ENCODE measurements at regions not wholly inside any gene's neighbourhood (a gene's known extent, or its start where the extent isn't known, plus 50 kb on each side); places are given as distances from the start of the nearest gene placed in this dataset.

DNA sequence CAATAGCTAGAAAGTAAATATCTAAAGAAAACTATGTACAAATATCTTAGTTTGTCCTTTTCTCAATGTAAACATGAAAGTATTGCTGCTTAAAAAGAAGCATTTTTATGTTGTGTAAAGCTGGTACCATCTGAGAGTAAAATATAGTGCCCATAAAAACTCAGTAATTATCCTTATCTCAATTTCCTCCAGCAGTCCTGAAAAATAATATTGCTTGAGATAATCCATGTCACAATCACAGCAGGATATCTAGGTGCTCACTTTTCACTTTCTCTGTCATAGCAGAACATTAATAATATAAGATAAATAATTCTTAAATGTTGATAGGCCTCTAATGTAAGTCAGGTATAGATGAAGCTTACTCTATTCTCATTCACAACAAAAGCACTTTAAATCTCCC is 285.5 kb downstream of the ZBBX start:
- TF ChIP-seq, protein P1, sequence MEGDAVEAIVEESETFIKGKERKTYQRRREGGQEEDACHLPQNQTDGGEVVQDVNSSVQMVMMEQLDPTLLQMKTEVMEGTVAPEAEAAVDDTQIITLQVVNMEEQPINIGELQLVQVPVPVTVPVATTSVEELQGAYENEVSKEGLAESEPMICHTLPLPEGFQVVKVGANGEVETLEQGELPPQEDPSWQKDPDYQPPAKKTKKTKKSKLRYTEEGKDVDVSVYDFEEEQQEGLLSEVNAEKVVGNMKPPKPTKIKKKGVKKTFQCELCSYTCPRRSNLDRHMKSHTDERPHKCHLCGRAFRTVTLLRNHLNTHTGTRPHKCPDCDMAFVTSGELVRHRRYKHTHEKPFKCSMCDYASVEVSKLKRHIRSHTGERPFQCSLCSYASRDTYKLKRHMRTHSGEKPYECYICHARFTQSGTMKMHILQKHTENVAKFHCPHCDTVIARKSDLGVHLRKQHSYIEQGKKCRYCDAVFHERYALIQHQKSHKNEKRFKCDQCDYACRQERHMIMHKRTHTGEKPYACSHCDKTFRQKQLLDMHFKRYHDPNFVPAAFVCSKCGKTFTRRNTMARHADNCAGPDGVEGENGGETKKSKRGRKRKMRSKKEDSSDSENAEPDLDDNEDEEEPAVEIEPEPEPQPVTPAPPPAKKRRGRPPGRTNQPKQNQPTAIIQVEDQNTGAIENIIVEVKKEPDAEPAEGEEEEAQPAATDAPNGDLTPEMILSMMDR (IDR thresholded peaks at IDR 0.05; ENCODE audit: low read depth, low read length, missing control alignments), result no peak

DNA sequence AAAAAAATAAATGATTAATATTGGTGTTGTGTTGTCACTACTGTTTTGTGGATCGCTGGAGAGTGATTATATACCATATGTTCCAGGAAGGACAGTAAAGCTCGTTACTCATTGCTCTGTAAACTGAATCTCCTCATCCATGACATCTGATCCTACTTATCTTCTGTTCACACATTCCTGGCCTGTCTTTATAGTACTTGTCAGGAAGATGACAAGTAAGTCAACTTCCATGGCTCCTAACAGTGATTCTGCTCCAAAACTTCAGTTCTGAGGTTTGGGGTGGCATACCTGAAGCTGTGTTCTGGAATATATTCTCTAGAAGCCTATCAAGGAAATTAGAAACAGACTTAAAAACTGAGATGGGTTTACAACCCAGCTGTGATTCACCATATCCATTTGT is 288.9 kb downstream of the ZBBX start:
- no peak for DNase-seq (ENCODE audit: low read depth)
- in situ Hi-C loops (cut with HindIII; ENCODE audit: low sequenced_read_pairs), result no loop called here

More for the DNA sequence above, 285.5 kb downstream of the ZBBX start:
- no peak for DNase-seq (ENCODE audit: low read depth)
- in situ Hi-C loops (cut with HindIII; ENCODE audit: low sequenced_read_pairs), result no loop called here
- H3K4me3 ChIP-seq (ENCODE audit: low read depth, low read length), result no peak overlapping the region

DNA sequence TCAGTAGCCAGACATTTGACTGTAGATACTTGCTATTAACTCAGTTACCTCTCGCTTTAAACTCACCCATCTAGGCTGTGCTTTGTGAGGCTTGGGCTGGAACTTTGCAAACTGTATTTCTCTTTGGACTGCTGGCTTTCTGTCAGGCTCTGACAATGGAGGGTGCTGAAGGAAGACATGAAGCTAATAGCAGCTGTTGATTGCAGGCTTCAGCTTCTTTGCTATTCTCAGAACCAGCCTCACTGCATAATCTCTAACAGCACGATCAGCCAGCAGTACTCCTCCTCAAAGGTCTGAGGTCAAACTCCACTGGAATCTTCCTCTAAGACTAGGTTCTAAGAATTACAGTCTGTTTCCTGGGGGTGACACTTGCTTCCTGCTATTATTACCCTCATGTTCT is 295.6 kb downstream of the ZBBX start:
- DNase-seq (ENCODE audit: low read depth), result no peak
- in situ Hi-C loops (cut with HindIII; ENCODE audit: low sequenced_read_pairs), result no loop called here
- no peak overlapping the region for H3K4me3 ChIP-seq (ENCODE audit: low read depth, low read length)
- TF ChIP-seq, protein P1 (IDR thresholded peaks at IDR 0.05; ENCODE audit: low read depth, low read length, missing control alignments), result no peak

More for the DNA sequence above, 288.9 kb downstream of the ZBBX start:
- TF ChIP-seq, protein P1 (IDR thresholded peaks at IDR 0.05; ENCODE audit: low read depth, low read length, missing control alignments), result no peak
- H3K4me3 ChIP-seq (ENCODE audit: low read depth, low read length), result no peak overlapping the region

DNA sequence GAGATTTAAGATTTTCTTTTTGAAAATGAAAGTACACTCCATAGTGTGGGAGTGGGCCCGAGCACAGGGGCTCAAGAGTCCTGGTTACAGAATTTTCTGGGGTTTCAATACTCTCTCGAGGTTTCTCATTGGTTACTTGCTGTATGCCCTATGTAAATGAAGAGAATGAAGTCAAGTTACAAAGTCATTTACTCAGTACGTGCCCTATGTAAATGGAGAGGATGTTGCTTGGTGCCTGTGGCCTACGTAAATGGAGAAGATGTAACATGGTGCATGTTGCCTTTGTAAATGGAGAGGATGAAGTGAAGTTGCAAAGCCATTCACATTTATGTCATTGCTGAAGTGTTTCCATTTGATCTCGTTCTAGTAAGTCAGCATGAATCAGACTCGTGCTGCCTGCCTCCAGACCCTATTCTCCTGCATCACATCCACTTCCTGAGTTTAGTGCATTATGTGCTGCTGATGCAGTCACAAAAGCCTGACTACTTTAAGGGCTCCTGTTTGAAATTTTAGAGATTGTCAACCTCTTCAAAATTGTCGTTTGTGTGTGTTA is 302.0 kb downstream of the ZBBX start:
- in situ Hi-C loops (cut with HindIII; ENCODE audit: low sequenced_read_pairs), result no loop called here
- TF ChIP-seq, protein P1 (IDR thresholded peaks at IDR 0.05; ENCODE audit: low read depth, low read length, missing control alignments), result no peak
- H3K4me3 ChIP-seq (ENCODE audit: low read depth, low read length), result no peak overlapping the region
- DNase-seq (ENCODE audit: low read depth), result no peak

DNA sequence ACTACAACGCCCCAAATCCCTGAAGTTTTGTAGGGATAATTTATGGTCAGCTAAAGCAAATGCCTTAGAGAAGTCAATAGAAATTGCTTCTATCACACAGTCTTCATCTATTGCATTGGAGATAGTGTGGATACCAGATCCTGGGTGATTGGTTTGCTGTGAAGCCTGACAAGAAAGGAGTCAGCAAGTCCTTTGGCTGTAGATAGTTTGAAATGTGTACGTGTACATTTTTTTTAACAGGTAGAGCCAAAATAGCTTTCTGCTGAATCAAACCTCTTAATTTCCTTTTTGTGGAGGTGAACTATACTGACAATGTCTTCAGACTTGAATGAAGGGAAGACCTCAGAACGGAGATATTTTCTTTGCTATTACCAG is 312.3 kb downstream of the ZBBX start:
- DNase-seq (ENCODE audit: low read depth), result no peak
- in situ Hi-C loops (cut with HindIII; ENCODE audit: low sequenced_read_pairs), result no loop called here
- TF ChIP-seq, protein P1 (IDR thresholded peaks at IDR 0.05; ENCODE audit: low read depth, low read length, missing control alignments), result no peak
- no peak overlapping the region for H3K4me3 ChIP-seq (ENCODE audit: low read depth, low read length)

DNA sequence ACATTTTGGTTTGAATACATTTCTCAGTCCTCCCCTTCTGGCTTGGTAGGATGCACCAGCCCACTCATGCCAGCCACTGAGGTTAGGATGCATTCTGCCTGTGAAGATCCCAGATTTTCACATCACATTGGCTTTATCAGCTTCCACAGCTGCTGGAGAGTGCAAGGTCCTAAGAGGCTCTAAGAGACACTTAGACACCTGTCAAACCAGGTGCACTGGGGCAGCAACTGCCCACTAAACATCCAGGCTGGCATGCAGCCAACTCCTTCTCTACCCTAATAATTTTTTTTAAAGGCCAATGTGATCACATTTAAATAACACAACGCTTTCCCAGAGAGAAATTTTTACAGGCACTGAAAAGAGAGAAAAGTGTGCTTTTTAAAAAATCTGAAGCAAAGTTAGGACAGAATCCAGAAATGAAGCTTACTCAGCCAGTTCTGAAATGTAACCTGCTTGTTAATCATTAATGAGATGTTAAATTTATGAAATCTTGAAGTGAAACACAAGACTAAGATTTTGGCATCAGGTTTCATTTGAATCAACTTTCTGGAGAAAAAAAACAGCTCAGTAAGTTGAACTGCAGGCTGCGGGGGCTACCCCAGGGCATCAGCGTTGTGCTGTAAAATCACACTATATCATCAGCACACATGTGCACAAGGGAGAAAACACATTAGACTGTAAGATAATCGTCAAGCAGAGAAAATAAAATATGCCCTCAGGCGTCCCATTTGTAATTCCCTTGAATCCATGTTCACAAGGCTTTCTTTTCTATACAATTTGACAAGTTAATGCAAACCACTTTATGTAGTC is 312.9 kb downstream of the ZBBX start:
- no peak overlapping the region for H3K4me3 ChIP-seq (ENCODE audit: low read depth, low read length)
- DNase-seq (ENCODE audit: low read depth), result no peak
- TF ChIP-seq, protein P1 (IDR thresholded peaks at IDR 0.05; ENCODE audit: low read depth, low read length, missing control alignments), result no peak
- in situ Hi-C loops (cut with HindIII; ENCODE audit: low sequenced_read_pairs), result no loop called here
